Right lobe of liver (tissue), 6 donors: ENCODE measurements at regions not wholly inside any gene's neighbourhood (a gene's known extent, or its start where the extent isn't known, plus 50 kb on each side); places are given as distances from the start of the nearest gene placed in this dataset.

Experiments used
- ATAC-seq, 4 donors: fragments of 200-7000 bp; cut with Tn5 transposase; one replicate each; pipeline ENCODE4 v1.9.1; 2020; ENCODE audit warnings: mild to moderate bottlenecking in 4 of 4, moderate library complexity in 4 of 4
- DNase-seq, 3 donors: peaks; one replicate each; pipeline ENCODE4 v3.0.0-alpha.2; 2020
- H3K27ac ChIP-seq, 3 donors: fragments of 200-600 bp; one replicate each; pipeline ENCODE4 v1.8.0; 2022
- H3K27me3 ChIP-seq, 2 donors: fragments of 200-600 bp; one replicate each; pipeline ENCODE4 v1.8.0; 2022
- H3K36me3 ChIP-seq, 4 donors: fragments of 200-600 bp; sonication (generic) in 1 of 4; one replicate each; pipeline versions ENCODE4 v1.5.1 to v1.8.0; 2017 to 2022; ENCODE audit warnings: control low read depth in 1 of 4
- H3K4me1 ChIP-seq, 4 donors: fragments of 200-600 bp; sonication (generic) in 1 of 4; one replicate each; pipeline versions ENCODE4 v1.5.1 to v1.8.0; 2017 to 2022; ENCODE audit warnings: control low read depth in 1 of 4
- H3K4me3 ChIP-seq, 3 donors: fragments of 200-600 bp; one replicate each; pipeline ENCODE4 v1.8.0; 2022
- H3K9me3 ChIP-seq, 4 donors: fragments of 200-600 bp; sonication (generic) in 1 of 4; one replicate each; pipeline versions ENCODE4 v1.5.1 to v1.8.0; 2017 to 2022; ENCODE audit warnings: control low read depth in 1 of 4
- POLR2A ChIP-seq: fragments of 450-650 bp; IDR thresholded peaks from one replicate; pipeline ENCODE4 v1.6.1; 2017; ENCODE audit warnings: antibody characterized with exemption, mild to moderate bottlenecking
- WGBS: methylation state at CpG from one replicate; pipeline ENCODE4 v1.1.6; 2018; ENCODE audit warnings: low coverage, low lambda C conversion rate; ENCODE audit not compliant: insufficient coverage; ENCODE audit errors: missing lambda C conversion rate; 5-methylcytosine and 5-hydroxymethylcytosine counted together
- intact Hi-C, 2 donors: fragments of 100-400 bp; cut with DNase I; formaldehyde crosslinking; loops; one replicate each; pipeline versions ENCODE4 v1.11.2 to v1.14.1; 2022
- TF ChIP-seq, protein P1 (sequence below), 4 donors: fragments of 200-600 bp in 3 of 4; fragments of 450-650 bp in 1 of 4; IDR thresholded peaks; one replicate each; pipeline versions ENCODE4 v1.5.1 to v1.8.0; 2016 to 2022; ENCODE audit warnings: antibody characterized with exemption in 4 of 4, mild to moderate bottlenecking in 2 of 4
- donor health status: DM: no; HTN: yes; CAD: no.
- donor health status: DM: no; HTN: no; CAD: no.
- donor health status: DM: no; HTN: no; CAD: no.
- donor health status: DM: no; HTN: yes; CAD: no.
- donor health status: DM: no; HTN: yes; CAD: no.

GRCh38 chr10:131553121-131553520, 241.6 kb upstream of the TCERG1L start:
- Histone ChIP-seq H3K27ac (no peak overlapping the region), H3K4me3 (no peak overlapping the region), H3K36me3 (no peaks in the 10 kb centered on the region), H3K27me3 (no peaks in the 10 kb centered on the region), H3K9me3 (no peaks in the 10 kb centered on the region), H3K4me1 (no peaks in the 10 kb centered on the region)
- no peak for ATAC-seq
- TF ChIP-seq, protein P1, sequence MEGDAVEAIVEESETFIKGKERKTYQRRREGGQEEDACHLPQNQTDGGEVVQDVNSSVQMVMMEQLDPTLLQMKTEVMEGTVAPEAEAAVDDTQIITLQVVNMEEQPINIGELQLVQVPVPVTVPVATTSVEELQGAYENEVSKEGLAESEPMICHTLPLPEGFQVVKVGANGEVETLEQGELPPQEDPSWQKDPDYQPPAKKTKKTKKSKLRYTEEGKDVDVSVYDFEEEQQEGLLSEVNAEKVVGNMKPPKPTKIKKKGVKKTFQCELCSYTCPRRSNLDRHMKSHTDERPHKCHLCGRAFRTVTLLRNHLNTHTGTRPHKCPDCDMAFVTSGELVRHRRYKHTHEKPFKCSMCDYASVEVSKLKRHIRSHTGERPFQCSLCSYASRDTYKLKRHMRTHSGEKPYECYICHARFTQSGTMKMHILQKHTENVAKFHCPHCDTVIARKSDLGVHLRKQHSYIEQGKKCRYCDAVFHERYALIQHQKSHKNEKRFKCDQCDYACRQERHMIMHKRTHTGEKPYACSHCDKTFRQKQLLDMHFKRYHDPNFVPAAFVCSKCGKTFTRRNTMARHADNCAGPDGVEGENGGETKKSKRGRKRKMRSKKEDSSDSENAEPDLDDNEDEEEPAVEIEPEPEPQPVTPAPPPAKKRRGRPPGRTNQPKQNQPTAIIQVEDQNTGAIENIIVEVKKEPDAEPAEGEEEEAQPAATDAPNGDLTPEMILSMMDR (IDR thresholded peaks at IDR 0.05): no peak
- TF ChIP-seq POLR2A: no peak
- no peak for DNase-seq
- 47% methylated on average over 3 of the region's 6 CpGs for WGBS
- intact Hi-C loops: no loop called here

GRCh38 chr10:131553581-131553980, 242.1 kb upstream of the TCERG1L start:
- H3K9me3 ChIP-seq: no peaks in the 10 kb centered on the region
- H3K36me3 ChIP-seq: no peaks in the 10 kb centered on the region
- no peak overlapping the region for H3K4me3 ChIP-seq
- H3K4me1 ChIP-seq: no peaks in the 10 kb centered on the region
- no peak for TF ChIP-seq POLR2A
- TF ChIP-seq, protein P1 (IDR thresholded peaks at IDR 0.05): no peak
- WGBS: 47% methylated on average over 5 of the region's 8 CpGs
- DNase-seq (no peak), ATAC-seq (no peak)
- H3K27me3 ChIP-seq: no peaks in the 10 kb centered on the region
- H3K27ac ChIP-seq: no peak overlapping the region
- intact Hi-C loops: no loop called here

DNA sequence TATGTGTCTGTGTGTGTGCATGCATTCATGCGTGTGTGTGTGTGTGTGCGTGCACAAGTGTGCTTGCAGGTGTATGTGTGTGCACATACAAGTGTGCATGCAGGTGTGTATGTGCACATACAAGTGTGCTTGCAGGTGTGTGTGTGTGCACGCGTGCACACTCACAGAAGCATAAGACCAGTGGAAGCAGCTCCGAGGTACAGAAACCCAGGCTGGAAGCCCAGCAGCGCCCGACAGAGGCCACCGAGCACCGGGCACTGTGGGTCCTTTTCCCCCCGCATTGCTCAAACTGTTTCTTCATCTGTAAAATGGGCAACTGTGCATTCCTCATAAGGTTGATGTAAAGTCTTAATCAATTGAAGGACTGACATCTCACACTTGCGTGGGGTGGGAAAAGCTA, 243.3 kb upstream of the TCERG1L start:
- ATAC-seq (no peak), DNase-seq (no peak)
- 52% methylated on average over 8 of the region's 11 CpGs for WGBS
- no peaks in the 10 kb centered on the region for H3K9me3 ChIP-seq
- no peak for TF ChIP-seq POLR2A
- TF ChIP-seq, protein P1 (IDR thresholded peaks at IDR 0.05): no peak
- no peaks in the 10 kb centered on the region for H3K27me3 ChIP-seq
- no peak overlapping the region for H3K27ac ChIP-seq
- intact Hi-C loops: no loop called here
- no peaks in the 10 kb centered on the region for H3K36me3 ChIP-seq
- no peak overlapping the region for H3K4me3 ChIP-seq
- H3K4me1 ChIP-seq: no peaks in the 10 kb centered on the region

- no peaks in the 10 kb centered on the region for H3K27me3 ChIP-seq
- H3K4me3 ChIP-seq: no peak overlapping the region
- H3K36me3 ChIP-seq: no peaks in the 10 kb centered on the region
- ATAC-seq: no peak
- intact Hi-C loops: no loop called here
- TF ChIP-seq, protein P1 (IDR thresholded peaks at IDR 0.05): no peak
- no peak for TF ChIP-seq POLR2A
- DNase-seq: peak in 1 of 3 donors; percentile 30
- H3K4me1 ChIP-seq: no peaks in the 10 kb centered on the region
- 60% methylated on average over 2 of the region's 7 CpGs for WGBS
- H3K9me3 ChIP-seq: no peaks in the 10 kb centered on the region
- no peak overlapping the region for H3K27ac ChIP-seq
These were observed 243.9 kb upstream of the TCERG1L start for GRCh38 chr10:131555406-131555805.
